Astrocyte (in vitro differentiated cells and primary cell): ENCODE measurements at regions not wholly inside any gene's neighbourhood (a gene's known extent, or its start where the extent isn't known, plus 50 kb on each side); places are given as distances from the start of the nearest gene placed in this dataset.

Experiments used
- EZH2 ChIP-seq: IDR thresholded peaks from 2 replicates; pipeline ENCODE4 v1.6.1; 2012; ENCODE audit warnings: mild to moderate bottlenecking, low read length, inconsistent platforms; ENCODE audit not compliant: insufficient read depth
- TF ChIP-seq, protein P1 (sequence below): IDR thresholded peaks from 2 replicates; pipeline ENCODE4 v1.5.1; 2011; ENCODE audit warnings: low read depth, mild to moderate bottlenecking, inconsistent platforms, low read length, moderate library complexity; ENCODE audit not compliant: insufficient read depth

- TF ChIP-seq, protein P1, sequence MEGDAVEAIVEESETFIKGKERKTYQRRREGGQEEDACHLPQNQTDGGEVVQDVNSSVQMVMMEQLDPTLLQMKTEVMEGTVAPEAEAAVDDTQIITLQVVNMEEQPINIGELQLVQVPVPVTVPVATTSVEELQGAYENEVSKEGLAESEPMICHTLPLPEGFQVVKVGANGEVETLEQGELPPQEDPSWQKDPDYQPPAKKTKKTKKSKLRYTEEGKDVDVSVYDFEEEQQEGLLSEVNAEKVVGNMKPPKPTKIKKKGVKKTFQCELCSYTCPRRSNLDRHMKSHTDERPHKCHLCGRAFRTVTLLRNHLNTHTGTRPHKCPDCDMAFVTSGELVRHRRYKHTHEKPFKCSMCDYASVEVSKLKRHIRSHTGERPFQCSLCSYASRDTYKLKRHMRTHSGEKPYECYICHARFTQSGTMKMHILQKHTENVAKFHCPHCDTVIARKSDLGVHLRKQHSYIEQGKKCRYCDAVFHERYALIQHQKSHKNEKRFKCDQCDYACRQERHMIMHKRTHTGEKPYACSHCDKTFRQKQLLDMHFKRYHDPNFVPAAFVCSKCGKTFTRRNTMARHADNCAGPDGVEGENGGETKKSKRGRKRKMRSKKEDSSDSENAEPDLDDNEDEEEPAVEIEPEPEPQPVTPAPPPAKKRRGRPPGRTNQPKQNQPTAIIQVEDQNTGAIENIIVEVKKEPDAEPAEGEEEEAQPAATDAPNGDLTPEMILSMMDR: no peak
- TF ChIP-seq EZH2: no peak
These were observed 73.7 kb upstream of the ODAD2 start for GRCh38 chr10:28072573-28072972.
